Keratinocyte (primary cell): ENCODE measurements at regions not wholly inside any gene's neighbourhood (a gene's known extent, or its start where the extent isn't known, plus 50 kb on each side); places are given as distances from the start of the nearest gene placed in this dataset.

Experiments
- DNase-seq: peaks from one replicate; pipeline ENCODE4 v3.0.0-alpha.2; 2011; ENCODE audit warnings: low read depth, missing footprints, low spot score
- FAIRE-seq: peaks from 2 replicates; lab custom pipeline; 2011; peaks lifted over from hg19 to GRCh38; lab: Jason Lieb, UNC
- H2AFZ ChIP-seq: 2 replicates; pipeline ENCODE4 v1.6.0; 2012; ENCODE audit warnings: low read length, control low read depth, inconsistent platforms; ENCODE audit not compliant: control insufficient read depth
- H3K27ac ChIP-seq: 2 replicates; pipeline ENCODE4 v1.5.1; 2011; ENCODE audit warnings: low read length; ENCODE audit not compliant: control insufficient read depth, insufficient read depth
- H3K27me3 ChIP-seq: 3 replicates; pipeline ENCODE4 v1.6.0; 2011; ENCODE audit warnings: low read length; ENCODE audit not compliant: control insufficient read depth, insufficient read depth; ENCODE audit errors: extremely low read depth
- H3K36me3 ChIP-seq, 2 experiments: 2 replicates in 1 of 2; 3 replicates in 1 of 2; pipeline ENCODE4 v1.5.1; 2011; ENCODE audit warnings: low read length in 2 of 2, mild to moderate bottlenecking in 1 of 2; ENCODE audit not compliant: control insufficient read depth in 2 of 2, insufficient read depth in 2 of 2; ENCODE audit errors: extremely low read depth in 1 of 2
- H3K4me1 ChIP-seq: 3 replicates; pipeline ENCODE4 v1.5.1; 2011; ENCODE audit warnings: low read length; ENCODE audit not compliant: control insufficient read depth, insufficient read depth; ENCODE audit errors: extremely low read depth
- H3K4me2 ChIP-seq: 3 replicates; pipeline ENCODE4 v1.6.0; 2011; ENCODE audit warnings: low read depth, low read length; ENCODE audit not compliant: control insufficient read depth, insufficient read depth; ENCODE audit errors: extremely low read depth
- H3K4me3 ChIP-seq, 3 experiments: fragments of 200-600 bp in 1 of 3; sonication (generic) in 1 of 3; 2 replicates in 2 of 3; 3 replicates in 1 of 3; pipeline ENCODE4 v1.5.1; 2011 to 2016; ENCODE audit warnings: low read length in 3 of 3, mild to moderate bottlenecking in 3 of 3, control low read depth in 2 of 3, inconsistent platforms in 1 of 3, low read depth in 1 of 3, mixed read lengths in 1 of 3, mixed run types in 1 of 3, moderate library complexity in 1 of 3; ENCODE audit not compliant: control insufficient read depth in 2 of 3, insufficient read depth in 2 of 3; ENCODE audit errors: extremely low read depth in 1 of 3
- H3K79me2 ChIP-seq: 2 replicates; pipeline ENCODE4 v1.6.0; 2012; ENCODE audit warnings: low read length; ENCODE audit not compliant: control insufficient read depth, insufficient read depth
- H3K9ac ChIP-seq: 3 replicates; pipeline ENCODE4 v1.6.0; 2011; ENCODE audit warnings: low read length; ENCODE audit not compliant: control insufficient read depth, insufficient read depth; ENCODE audit errors: extremely low read depth
- H3K9me1 ChIP-seq: 3 replicates; pipeline ENCODE4 v1.6.0; 2011; ENCODE audit warnings: low read length; ENCODE audit not compliant: control insufficient read depth, insufficient read depth; ENCODE audit errors: extremely low read depth
- H3K9me3 ChIP-seq: 2 replicates; pipeline ENCODE4 v1.5.1; 2012; ENCODE audit warnings: low read depth, low read length; ENCODE audit not compliant: control insufficient read depth
- H4K20me1 ChIP-seq: 3 replicates; pipeline ENCODE4 v1.6.0; 2011; ENCODE audit warnings: low read length; ENCODE audit not compliant: control insufficient read depth, insufficient read depth; ENCODE audit errors: extremely low read depth
- CTCF ChIP-seq, 3 experiments: IDR thresholded peaks in 1 of 3; conservative IDR thresholded peaks in 1 of 3; optimal IDR thresholded peaks in 1 of 3; 2 replicates in 2 of 3; 3 replicates in 1 of 3; pipeline versions ENCODE3 to v1.5.1; 2011; ENCODE audit warnings: low read length in 3 of 3, mild to moderate bottlenecking in 3 of 3, moderate library complexity in 2 of 3, control low read depth in 1 of 3, inconsistent platforms in 1 of 3; ENCODE audit not compliant: insufficient read depth in 2 of 3; ENCODE audit errors: extremely low read depth in 1 of 3
- EZH2 ChIP-seq: IDR thresholded peaks from one replicate; pipeline ENCODE4 v1.6.1; 2012; ENCODE audit warnings: inconsistent platforms, mild to moderate bottlenecking, low read length, moderate library complexity
- dilution Hi-C: fragments of 300-500 bp; cut with MboI; formaldehyde crosslinking; loops from one replicate; pipeline ENCODE4 v1.7.0; 2020; ENCODE audit warnings: low sequenced_read_pairs; ENCODE audit not compliant: extremely low pct_ligation_motif_present

GRCh38 chr2:220747736-220748135 lies 824.4 kb downstream of the EPHA4 start:
- no peak for TF ChIP-seq EZH2
- no peak for TF ChIP-seq CTCF (optimal IDR thresholded peaks at IDR 0.05 in 1 of 3, IDR thresholded peaks at IDR 0.05 in 1 of 3, conservative IDR thresholded peaks at IDR 0.05 in 1 of 3; ENCODE audit: extremely low read depth in 1 of 3, insufficient read depth in 2 of 3, low read length in 3 of 3)
- no peak overlapping the region for H3K9ac ChIP-seq
- no peak for FAIRE-seq

GRCh38 chr2:220748875-220749479 lies 823.1 kb downstream of the EPHA4 start:
- no peak for DNase-seq
- Histone ChIP-seq H3K4me2 (no peak overlapping the region), H3K4me3 (no peak overlapping the region), H3K9me1 (no peaks in the 10 kb centered on the region), H2AFZ (no peak overlapping the region), H3K27me3 (no peaks in the 10 kb centered on the region), H4K20me1 (no peaks in the 10 kb centered on the region), H3K9me3 (no peaks in the 10 kb centered on the region), H3K27ac (no peak overlapping the region), H3K36me3 (no peaks in the 10 kb centered on the region), H3K4me1 (no peaks in the 10 kb centered on the region), H3K79me2 (no peaks in the 10 kb centered on the region), H3K9ac (no peak overlapping the region)
- no peak for FAIRE-seq
- TF ChIP-seq EZH2 = no peak
- no peak for TF ChIP-seq CTCF (optimal IDR thresholded peaks at IDR 0.05 in 1 of 3, IDR thresholded peaks at IDR 0.05 in 1 of 3, conservative IDR thresholded peaks at IDR 0.05 in 1 of 3; ENCODE audit: extremely low read depth in 1 of 3, insufficient read depth in 2 of 3, low read length in 3 of 3)
- dilution Hi-C loops = no loop called here

More at GRCh38 chr2:220747736-220748135, 824.4 kb downstream of the EPHA4 start:
- no peaks in the 10 kb centered on the region for H3K79me2 ChIP-seq
- no peaks in the 10 kb centered on the region for H3K36me3 ChIP-seq
- DNase-seq = no peak
- no peak overlapping the region for H2AFZ ChIP-seq
- H3K9me3 ChIP-seq = no peaks in the 10 kb centered on the region
- dilution Hi-C loops = no loop called here
- no peaks in the 10 kb centered on the region for H3K27me3 ChIP-seq
- no peaks in the 10 kb centered on the region for H3K4me1 ChIP-seq
- no peak overlapping the region for H3K27ac ChIP-seq
- no peak overlapping the region for H3K4me3 ChIP-seq
- no peaks in the 10 kb centered on the region for H4K20me1 ChIP-seq
- H3K9me1 ChIP-seq = no peaks in the 10 kb centered on the region
- H3K4me2 ChIP-seq = no peak overlapping the region
